ENCODE measurements at regions not wholly inside any gene's neighbourhood (a gene's known extent, or its start where the extent isn't known, plus 50 kb on each side); places are given as distances from the start of the nearest gene placed in this dataset.

GRCh38 chr7:35398518-35398917 is 144.6 kb upstream of the TBX20 start:
- DNase-seq (ENCODE audit: low spot score in 2 of 2), result no peak
- Histone ChIP-seq H3K36me3 (replicated peaks) (no peaks in the 10 kb centered on the region), H3K4me1 (no peaks in the 10 kb centered on the region), H3K4me3 (no peak overlapping the region), H3K9me3 (no peaks in the 10 kb centered on the region), H3K27me3 (ENCODE audit: low read depth) (no peaks in the 10 kb centered on the region)
- in situ Hi-C loops (cut with MboI; ENCODE audit: low sequenced_read_pairs), result no loop called here

- Histone ChIP-seq H3K9me3 (no peaks in the 10 kb centered on the region), H3K27me3 (ENCODE audit: low read depth) (no peaks in the 10 kb centered on the region), H3K36me3 (replicated peaks) (no peaks in the 10 kb centered on the region), H3K4me3 (no peak overlapping the region), H3K4me1 (no peaks in the 10 kb centered on the region)
- no peak for DNase-seq (ENCODE audit: low spot score in 2 of 2)
- in situ Hi-C loops (cut with MboI; ENCODE audit: low sequenced_read_pairs), result no loop called here
Observed at GRCh38 chr7:35390146-35390545, 136.2 kb upstream of the TBX20 start.

- Histone ChIP-seq H3K27me3 (ENCODE audit: low read depth) (no peaks in the 10 kb centered on the region), H3K9me3 (no peaks in the 10 kb centered on the region), H3K4me1 (no peaks in the 10 kb centered on the region), H3K4me3 (no peak overlapping the region), H3K36me3 (replicated peaks) (no peaks in the 10 kb centered on the region)
- DNase-seq (ENCODE audit: low spot score in 2 of 2), result no peak
- in situ Hi-C loops (cut with MboI; ENCODE audit: low sequenced_read_pairs), result no loop called here
Observed at GRCh38 chr7:35389636-35390035, 135.7 kb upstream of the TBX20 start.

- no peaks in the 10 kb centered on the region for H3K4me1 ChIP-seq
- in situ Hi-C loops (cut with MboI; ENCODE audit: low sequenced_read_pairs), result no loop called here
- H3K27me3 ChIP-seq (ENCODE audit: low read depth), result no peaks in the 10 kb centered on the region
- no peak overlapping the region for H3K4me3 ChIP-seq
- no peaks in the 10 kb centered on the region for H3K9me3 ChIP-seq
- H3K36me3 ChIP-seq (replicated peaks), result no peaks in the 10 kb centered on the region
- DNase-seq (ENCODE audit: low spot score in 2 of 2), result no peak
Observed at GRCh38 chr7:35386816-35387706, 133.2 kb upstream of the TBX20 start.

GRCh38 chr7:35386082-35386815 is 132.3 kb upstream of the TBX20 start:
- Histone ChIP-seq H3K4me1 (no peaks in the 10 kb centered on the region), H3K27me3 (ENCODE audit: low read depth) (no peaks in the 10 kb centered on the region), H3K9me3 (no peaks in the 10 kb centered on the region), H3K36me3 (replicated peaks) (no peaks in the 10 kb centered on the region), H3K4me3 (no peak overlapping the region)
- DNase-seq (ENCODE audit: low spot score in 2 of 2), result no peak
- in situ Hi-C loops (cut with MboI; ENCODE audit: low sequenced_read_pairs), result no loop called here

GRCh38 chr7:35384761-35385700 is 131.1 kb upstream of the TBX20 start:
- Histone ChIP-seq H3K4me3 (no peak overlapping the region), H3K36me3 (replicated peaks) (no peaks in the 10 kb centered on the region), H3K9me3 (no peaks in the 10 kb centered on the region), H3K4me1 (no peaks in the 10 kb centered on the region), H3K27me3 (ENCODE audit: low read depth) (no peaks in the 10 kb centered on the region)
- in situ Hi-C loops (cut with MboI; ENCODE audit: low sequenced_read_pairs), result no loop called here
- DNase-seq (ENCODE audit: low spot score in 2 of 2), result no peak

GRCh38 chr7:35380739-35381224 is 126.9 kb upstream of the TBX20 start:
- no peaks in the 10 kb centered on the region for H3K4me1 ChIP-seq
- in situ Hi-C loops (cut with MboI; ENCODE audit: low sequenced_read_pairs), result no loop called here

GRCh38 chr7:35379481-35379880 is 125.6 kb upstream of the TBX20 start:
- DNase-seq (ENCODE audit: low spot score in 2 of 2), result no peak
- in situ Hi-C loops (cut with MboI; ENCODE audit: low sequenced_read_pairs), result no loop called here
- Histone ChIP-seq H3K4me1 (no peaks in the 10 kb centered on the region), H3K27me3 (ENCODE audit: low read depth) (no peaks in the 10 kb centered on the region), H3K36me3 (replicated peaks) (no peaks in the 10 kb centered on the region), H3K9me3 (no peaks in the 10 kb centered on the region), H3K4me3 (no peak overlapping the region)

More at GRCh38 chr7:35380739-35381224, 126.9 kb upstream of the TBX20 start:
- no peaks in the 10 kb centered on the region for H3K9me3 ChIP-seq
- DNase-seq (ENCODE audit: low spot score in 2 of 2), result no peak
- H3K36me3 ChIP-seq (replicated peaks), result no peaks in the 10 kb centered on the region
- no peaks in the 10 kb centered on the region for H3K27me3 ChIP-seq (ENCODE audit: low read depth)
- no peak overlapping the region for H3K4me3 ChIP-seq

GRCh38 chr7:35375516-35375915 is 121.6 kb upstream of the TBX20 start:
- in situ Hi-C loops (cut with MboI; ENCODE audit: low sequenced_read_pairs), result no loop called here
- no peaks in the 10 kb centered on the region for H3K36me3 ChIP-seq (replicated peaks)
- H3K9me3 ChIP-seq, result no peaks in the 10 kb centered on the region
- no peak overlapping the region for H3K4me3 ChIP-seq
- H3K4me1 ChIP-seq, result no peaks in the 10 kb centered on the region
- no peak for DNase-seq (ENCODE audit: low spot score in 2 of 2)
- no peaks in the 10 kb centered on the region for H3K27me3 ChIP-seq (ENCODE audit: low read depth)

- H3K36me3 ChIP-seq (replicated peaks), result no peaks in the 10 kb centered on the region
- H3K9me3 ChIP-seq, result no peaks in the 10 kb centered on the region
- in situ Hi-C loops (cut with MboI; ENCODE audit: low sequenced_read_pairs), result no loop called here
- no peak overlapping the region for H3K4me3 ChIP-seq
- no peaks in the 10 kb centered on the region for H3K27me3 ChIP-seq (ENCODE audit: low read depth)
- DNase-seq (ENCODE audit: low spot score in 2 of 2), result no peak
- no peaks in the 10 kb centered on the region for H3K4me1 ChIP-seq
Observed at GRCh38 chr7:35374858-35375257, 121.0 kb upstream of the TBX20 start.

GRCh38 chr7:35371221-35371620 is 117.3 kb upstream of the TBX20 start:
- in situ Hi-C loops (cut with MboI; ENCODE audit: low sequenced_read_pairs), result no loop called here
- Histone ChIP-seq H3K27me3 (ENCODE audit: low read depth) (no peaks in the 10 kb centered on the region), H3K4me1 (no peaks in the 10 kb centered on the region), H3K9me3 (no peaks in the 10 kb centered on the region), H3K36me3 (replicated peaks) (no peaks in the 10 kb centered on the region), H3K4me3 (no peak overlapping the region)
- no peak for DNase-seq (ENCODE audit: low spot score in 2 of 2)

GRCh38 chr7:35370687-35371086 is 116.8 kb upstream of the TBX20 start:
- no peaks in the 10 kb centered on the region for H3K9me3 ChIP-seq
- in situ Hi-C loops (cut with MboI; ENCODE audit: low sequenced_read_pairs), result no loop called here
- H3K36me3 ChIP-seq (replicated peaks), result no peaks in the 10 kb centered on the region
- no peaks in the 10 kb centered on the region for H3K27me3 ChIP-seq (ENCODE audit: low read depth)
- H3K4me1 ChIP-seq, result no peaks in the 10 kb centered on the region
- DNase-seq (ENCODE audit: low spot score in 2 of 2), result no peak
- H3K4me3 ChIP-seq, result no peak overlapping the region

All from HAP-1 (cell line).